ENCODE measurements at regions not wholly inside any gene's neighbourhood (a gene's known extent, or its start where the extent isn't known, plus 50 kb on each side); places are given as distances from the start of the nearest gene placed in this dataset.

- no peak for DNase-seq
These were observed 445.0 kb upstream of the SMC2 start for GRCh38 chr9:103649086-103649485.

- no peak for DNase-seq
These were observed 436.0 kb upstream of the SMC2 start for GRCh38 chr9:103658156-103658555.

- no peak for DNase-seq
These were observed 433.3 kb upstream of the SMC2 start for GRCh38 chr9:103660830-103661229.

GRCh38 chr9:103661663-103662062 is 432.4 kb upstream of the SMC2 start:
- no peak for DNase-seq

GRCh38 chr9:103669296-103669695 is 424.8 kb upstream of the SMC2 start:
- DNase-seq, result no peak

GRCh38 chr9:103674271-103674670 is 419.8 kb upstream of the SMC2 start:
- DNase-seq, result no peak

GRCh38 chr9:103680581-103680980 is 413.5 kb upstream of the SMC2 start:
- no peak for DNase-seq

GRCh38 chr9:103681435-103681834 is 412.7 kb upstream of the SMC2 start:
- no peak for DNase-seq

DNA sequence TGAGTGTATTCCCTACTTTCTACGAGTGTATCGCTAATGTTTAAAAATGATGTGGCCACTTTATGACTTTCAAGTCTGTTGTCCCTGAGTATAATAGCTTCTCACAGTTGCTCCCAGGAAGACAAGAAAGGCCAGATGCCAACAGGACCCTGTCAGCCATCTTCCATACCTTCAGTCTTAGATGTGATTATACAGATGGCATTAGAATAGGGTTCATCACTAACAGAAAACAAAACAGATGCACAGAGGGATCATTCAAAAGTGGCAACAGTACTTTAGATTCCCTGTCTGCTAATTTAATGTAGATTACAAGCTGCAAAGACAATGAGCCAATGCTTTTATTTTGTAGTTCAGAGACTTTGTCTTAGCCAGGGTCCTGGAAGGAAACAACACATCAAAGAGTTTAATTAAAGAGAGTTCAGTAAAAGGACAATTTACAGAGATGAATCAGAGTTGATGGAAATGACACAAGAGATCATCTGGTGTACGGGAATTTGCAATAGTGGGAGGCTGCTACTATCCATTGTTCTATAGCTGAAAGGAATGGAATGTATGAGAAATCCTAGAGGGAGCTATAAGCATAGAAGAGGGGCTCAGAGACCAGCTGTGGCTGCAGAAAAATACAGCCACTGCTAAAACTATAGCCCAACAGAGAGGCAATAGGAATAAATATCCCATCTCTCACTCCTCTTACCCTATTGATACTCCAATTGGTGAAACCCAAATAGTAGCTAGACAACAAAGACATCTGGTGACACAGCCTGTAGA is 393.7 kb upstream of the SMC2 start:
- no peak for DNase-seq

DNA sequence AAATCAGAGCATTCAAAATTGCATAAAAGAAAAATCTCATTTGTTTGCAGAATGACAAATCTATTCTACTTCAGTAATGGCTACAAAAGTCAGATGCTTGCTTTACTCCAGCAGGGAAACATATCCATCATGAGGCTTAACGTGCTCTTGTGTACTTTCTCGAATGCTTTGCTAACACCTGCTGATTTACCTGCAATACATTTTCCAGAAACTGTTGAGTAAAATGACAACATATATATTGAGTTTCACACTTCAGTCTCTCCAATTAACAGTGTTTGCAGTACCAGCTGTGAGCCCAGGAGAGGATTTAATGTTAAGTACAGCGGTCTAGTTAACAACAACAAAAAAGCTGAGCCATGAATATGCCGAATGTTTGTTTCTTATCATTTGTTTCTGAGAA is 391.5 kb upstream of the SMC2 start:
- no peak for DNase-seq

- no peak for DNase-seq
These were observed 386.9 kb upstream of the SMC2 start for GRCh38 chr9:103707181-103707580.

GRCh38 chr9:103709366-103709765 is 384.7 kb upstream of the SMC2 start:
- no peak for DNase-seq

- DNase-seq, result no peak
These were observed 380.5 kb upstream of the SMC2 start for GRCh38 chr9:103713631-103714030.

GRCh38 chr9:103714992-103715391 is 379.1 kb upstream of the SMC2 start:
- no peak for DNase-seq

- DNase-seq, result no peak
These were observed 373.1 kb upstream of the SMC2 start for GRCh38 chr9:103721056-103721455.

GRCh38 chr9:103730866-103731265 is 363.2 kb upstream of the SMC2 start:
- DNase-seq, result no peak

DNA sequence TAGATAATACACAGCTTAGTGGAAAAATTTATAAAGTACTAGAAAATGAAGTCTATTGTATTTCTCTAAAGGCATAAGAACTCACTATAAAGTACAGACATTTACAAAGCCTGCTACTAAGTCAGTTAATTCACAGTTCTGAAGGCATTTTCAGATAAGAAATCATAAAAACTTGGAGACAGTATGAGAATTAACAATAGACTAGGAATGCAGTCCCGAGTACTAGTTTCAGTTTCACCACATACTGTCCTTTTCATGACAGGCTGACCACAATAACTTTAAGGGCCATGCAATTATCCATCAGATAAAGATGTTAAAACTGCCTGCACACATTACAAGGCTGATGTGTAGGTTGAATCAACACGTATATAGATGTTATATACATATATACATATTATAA is 362.6 kb upstream of the SMC2 start:
- no peak for DNase-seq

GRCh38 chr9:103734471-103734870 is 359.6 kb upstream of the SMC2 start:
- DNase-seq, result no peak

GRCh38 chr9:103755441-103755840 is 338.7 kb upstream of the SMC2 start:
- no peak for DNase-seq

DNA sequence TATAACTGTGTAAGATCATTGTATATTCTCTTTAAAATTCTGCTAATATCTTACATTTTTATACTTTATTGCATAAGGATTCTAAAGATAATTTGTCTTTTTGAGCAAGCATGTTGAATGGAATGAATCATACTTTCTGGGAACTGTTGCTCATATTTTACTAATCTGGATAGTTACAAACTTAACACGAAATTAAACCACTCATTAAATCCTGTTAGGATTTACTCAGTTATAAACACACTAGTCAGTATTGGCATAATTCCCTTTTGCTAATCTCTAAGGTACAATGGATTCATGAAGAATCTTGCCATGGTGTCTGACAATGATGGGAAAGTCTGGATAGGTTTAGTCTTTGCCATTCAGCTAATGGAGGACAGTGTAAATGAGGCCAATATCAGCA is 338.1 kb upstream of the SMC2 start:
- DNase-seq, result no peak

DNA sequence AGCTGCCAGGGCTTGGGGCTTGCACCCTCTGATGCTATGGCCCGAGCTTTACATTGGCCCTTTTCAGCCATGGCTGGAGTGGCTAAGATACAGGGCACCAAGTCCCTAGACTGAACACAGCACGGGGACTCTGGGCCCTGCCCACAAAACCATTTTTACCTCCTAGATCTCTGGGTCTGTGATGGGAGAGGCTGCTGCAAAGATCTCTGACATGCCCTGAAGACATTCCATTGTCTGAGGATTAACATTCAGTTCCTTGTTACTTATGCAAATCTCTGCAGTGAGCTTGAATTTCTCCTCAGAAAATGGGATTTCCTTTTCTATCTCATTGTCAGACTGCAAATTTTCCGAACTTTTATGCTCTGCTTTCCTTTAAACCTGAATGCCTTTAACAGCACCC is 337.0 kb upstream of the SMC2 start:
- DNase-seq, result no peak

GRCh38 chr9:103761466-103761865 is 332.6 kb upstream of the SMC2 start:
- DNase-seq, result no peak

DNA sequence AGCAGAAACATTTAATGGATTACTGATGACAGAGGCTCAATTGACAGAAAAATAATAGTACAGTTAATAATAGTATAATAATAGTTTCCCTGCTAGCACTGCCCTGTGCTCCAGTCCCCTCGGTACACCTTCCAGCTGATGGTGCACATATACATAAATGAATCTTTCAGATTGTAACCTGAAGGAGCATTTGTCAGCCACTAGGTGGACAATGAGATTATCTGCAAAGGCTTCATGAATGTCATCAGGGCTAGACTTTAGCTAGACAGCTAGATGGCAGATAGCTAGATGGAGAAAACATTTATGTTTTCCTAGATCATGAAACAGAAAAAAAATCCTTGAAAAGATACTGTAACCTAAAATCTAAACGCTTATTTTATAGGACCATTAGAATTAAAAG is 304.4 kb upstream of the SMC2 start:
- DNase-seq, result no peak

DNA sequence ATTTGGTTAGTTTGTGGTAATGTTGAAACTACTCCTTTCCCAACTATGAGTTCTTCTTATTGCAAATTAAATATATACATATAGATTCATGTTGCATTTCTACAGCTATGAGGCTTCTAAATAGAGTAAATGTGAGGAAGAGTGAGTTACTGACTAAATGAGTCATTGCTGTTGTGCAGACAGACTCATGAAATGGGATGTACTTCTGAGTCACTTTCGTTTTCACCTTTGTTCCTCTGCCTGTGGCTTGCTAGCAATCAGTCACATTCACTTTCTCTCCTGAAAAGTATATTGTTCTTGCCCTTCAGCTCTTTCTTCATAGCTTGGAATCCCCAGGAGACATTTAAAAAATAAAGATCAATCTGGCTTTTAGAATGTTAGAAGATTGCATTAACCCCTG is 295.5 kb upstream of the SMC2 start:
- no peak for DNase-seq

GRCh38 chr9:103799959-103800358 is 294.1 kb upstream of the SMC2 start:
- no peak for DNase-seq
